HL-60/S4 (cell line): ENCODE measurements at regions not wholly inside any gene's neighbourhood (a gene's known extent, or its start where the extent isn't known, plus 50 kb on each side); places are given as distances from the start of the nearest gene placed in this dataset.

Source experiments
- in situ Hi-C: fragments of 300-500 bp; cut with MboI; formaldehyde crosslinking; loops from 2 replicates; pipeline ENCODE4 v1.14.3; 2022; ENCODE audit warnings: low sequenced_read_pairs

- in situ Hi-C loops: loop anchor here (25.0 kb wide), 1 partner anchor 568 kb away; no protein-coding TSS in a partner anchor
Measured at GRCh38 chr5:60379907-60380306, 320.1 kb downstream of the DEPDC1B start.

- in situ Hi-C loops: loop anchor here (25.0 kb wide), 1 partner anchor 566 kb away; no protein-coding TSS in a partner anchor
Measured at GRCh38 chr5:60377826-60378225, 322.1 kb downstream of the DEPDC1B start.

GRCh38 chr5:60376860-60377259 lies 323.1 kb downstream of the DEPDC1B start:
- in situ Hi-C loops: loop anchor here (25.0 kb wide), 1 partner anchor 565 kb away; no protein-coding TSS in a partner anchor

GRCh38 chr5:60374409-60374808 lies 325.6 kb downstream of the DEPDC1B start:
- in situ Hi-C loops: no loop called here

GRCh38 chr5:60372786-60373185 lies 327.2 kb downstream of the DEPDC1B start:
- in situ Hi-C loops: no loop called here

- in situ Hi-C loops: no loop called here
Measured at GRCh38 chr5:60371065-60371464, 328.9 kb downstream of the DEPDC1B start.

GRCh38 chr5:60370508-60370907 lies 329.5 kb downstream of the DEPDC1B start:
- in situ Hi-C loops: no loop called here

- in situ Hi-C loops: no loop called here
Measured at GRCh38 chr5:60369391-60369790, 330.6 kb downstream of the DEPDC1B start.

GRCh38 chr5:60368100-60368499 lies 331.9 kb downstream of the DEPDC1B start:
- in situ Hi-C loops: no loop called here

GRCh38 chr5:60366489-60366888 lies 333.5 kb downstream of the DEPDC1B start:
- in situ Hi-C loops: no loop called here

- in situ Hi-C loops: no loop called here
Measured at GRCh38 chr5:60365001-60365400, 335.0 kb downstream of the DEPDC1B start.

- in situ Hi-C loops: no loop called here
Measured at GRCh38 chr5:60362158-60362557, 337.8 kb downstream of the DEPDC1B start.

- in situ Hi-C loops: no loop called here
Measured at GRCh38 chr5:60360355-60360754, 339.6 kb downstream of the DEPDC1B start.

- in situ Hi-C loops: no loop called here
Measured at GRCh38 chr5:60357302-60357701, 342.7 kb downstream of the DEPDC1B start.

- in situ Hi-C loops: no loop called here
Measured at GRCh38 chr5:60356745-60357144, 343.2 kb downstream of the DEPDC1B start.

- in situ Hi-C loops: no loop called here
Measured at GRCh38 chr5:60355181-60355580, 344.8 kb downstream of the DEPDC1B start.

- in situ Hi-C loops: no loop called here
Measured at GRCh38 chr5:60354311-60354710, 345.7 kb downstream of the DEPDC1B start.

- in situ Hi-C loops: no loop called here
Measured at GRCh38 chr5:60352992-60353599, 346.9 kb downstream of the DEPDC1B start.

- in situ Hi-C loops: no loop called here
Measured at GRCh38 chr5:60350794-60351193, 349.2 kb downstream of the DEPDC1B start.

- in situ Hi-C loops: no loop called here
Measured at GRCh38 chr5:60349891-60350415, 350.0 kb downstream of the DEPDC1B start.

GRCh38 chr5:60346393-60346792 lies 353.6 kb downstream of the DEPDC1B start:
- in situ Hi-C loops: no loop called here

- in situ Hi-C loops: no loop called here
Measured at GRCh38 chr5:60343102-60343501, 356.9 kb downstream of the DEPDC1B start.

GRCh38 chr5:60340965-60341471 lies 358.9 kb downstream of the DEPDC1B start:
- in situ Hi-C loops: no loop called here
